Panc1 (cell line): ENCODE measurements at regions not wholly inside any gene's neighbourhood (a gene's known extent, or its start where the extent isn't known, plus 50 kb on each side); places are given as distances from the start of the nearest gene placed in this dataset.

ENCODE experiments used
- ATAC-seq: fragments of 200-7000 bp; cut with Tn5 transposase; 2 replicates; pipeline ENCODE4 v1.9.1; 2020; ENCODE audit warnings: mild to moderate bottlenecking, moderate library complexity
- BruUV-seq: library from RNA; stranded (reverse); fragments of 400-500 nt; replicated peaks from 2 replicates; lab custom pipeline; 2021; lab: Mats Ljungman, UMichigan
- CTCF ChIA-PET: fragments of 300-600 bp; sonication (Branson Sonifier 250); formaldehyde crosslinking; loops from one replicate; lab custom pipeline; 2022; ENCODE audit warnings: antibody characterized with exemption; lab: Charles Lee
- POLR2A ChIA-PET: fragments of 300-600 bp; sonication (Branson Sonifier 250); formaldehyde crosslinking; loops from one replicate; lab custom pipeline; 2022; ENCODE audit warnings: antibody characterized with exemption; lab: Charles Lee
- DNase-seq: peaks from one replicate; pipeline ENCODE4 v3.0.0-alpha.2; 2010; ENCODE audit warnings: low read depth, low spot score
- H3K27ac ChIP-seq: 2 replicates; pipeline ENCODE4 v1.5.1; 2011; ENCODE audit warnings: mild to moderate bottlenecking, low read length, inconsistent platforms
- H3K27me3 ChIP-seq: fragments of 200-500 bp; sonication (Bioruptor generic); 2 replicates; pipeline ENCODE4 v1.6.0; 2014; ENCODE audit warnings: low read length, inconsistent platforms; ENCODE audit not compliant: control insufficient read depth, insufficient read depth
- H3K36me3 ChIP-seq: fragments of 200-500 bp; sonication (Bioruptor generic); 2 replicates; pipeline ENCODE4 v1.5.1; 2014; ENCODE audit warnings: inconsistent platforms, mild to moderate bottlenecking, low read length, moderate library complexity; ENCODE audit not compliant: control insufficient read depth, insufficient read depth
- H3K4me1 ChIP-seq: 2 replicates; pipeline ENCODE4 v1.5.1; 2011; ENCODE audit warnings: inconsistent platforms, mild to moderate bottlenecking, low read length, moderate library complexity; ENCODE audit not compliant: control insufficient read depth, insufficient read depth
- H3K4me3 ChIP-seq, 2 experiments: 2 replicates each; pipeline ENCODE4 v1.5.1; 2011 to 2012; ENCODE audit warnings: low read depth in 2 of 2, low read length in 2 of 2, mild to moderate bottlenecking in 2 of 2, inconsistent platforms in 1 of 2, moderate library complexity in 1 of 2
- H3K9me3 ChIP-seq: fragments of 200-500 bp; sonication (Bioruptor generic); 2 replicates; pipeline ENCODE4 v1.5.1; 2014; ENCODE audit warnings: low read depth, mild to moderate bottlenecking, inconsistent platforms, low read length, moderate library complexity; ENCODE audit not compliant: control insufficient read depth, insufficient read depth
- POLR2AphosphoS5 ChIP-seq: IDR thresholded peaks from 2 replicates; pipeline ENCODE4 v1.6.1; 2012; ENCODE audit warnings: mild to moderate bottlenecking, low read depth, low read length, moderate library complexity
- REST ChIP-seq, 2 experiments: IDR thresholded peaks; 2 replicates each; pipeline ENCODE4 v1.6.1; 2011 to 2012; ENCODE audit warnings: low read depth in 2 of 2, control low read depth in 1 of 2, low read length in 1 of 2, mild to moderate bottlenecking in 1 of 2, moderate library complexity in 1 of 2; ENCODE audit not compliant: insufficient read depth in 1 of 2
- SIN3A ChIP-seq: IDR thresholded peaks from 2 replicates; pipeline ENCODE4 v1.6.1; 2012; ENCODE audit warnings: low read depth, mild to moderate bottlenecking, low read length, moderate library complexity, borderline replicate concordance; ENCODE audit not compliant: insufficient read depth
- TCF7L2 ChIP-seq: IDR thresholded peaks from 2 replicates; pipeline ENCODE4 v1.6.1; 2011; ENCODE audit warnings: mild to moderate bottlenecking, low read depth, low read length, inconsistent platforms
- in situ Hi-C: cut with HindIII; loops from 2 replicates; pipeline ENCODE4 v1.10.0; 2016; ENCODE audit warnings: low sequenced_read_pairs, low pct_unique_long_range_greater_than_20kb
- intact Hi-C: fragments of 100-400 bp; cut with micrococcal nuclease; formaldehyde crosslinking; loops from one replicate; pipeline ENCODE4 v1.10.0; 2022; ENCODE audit not compliant: unreplicated experiment
- TF ChIP-seq, protein P1 (sequence below): fragments of 450-650 bp; IDR thresholded peaks from 2 replicates; pipeline ENCODE4 v1.5.1; 2017; ENCODE audit warnings: mild to moderate bottlenecking

DNA sequence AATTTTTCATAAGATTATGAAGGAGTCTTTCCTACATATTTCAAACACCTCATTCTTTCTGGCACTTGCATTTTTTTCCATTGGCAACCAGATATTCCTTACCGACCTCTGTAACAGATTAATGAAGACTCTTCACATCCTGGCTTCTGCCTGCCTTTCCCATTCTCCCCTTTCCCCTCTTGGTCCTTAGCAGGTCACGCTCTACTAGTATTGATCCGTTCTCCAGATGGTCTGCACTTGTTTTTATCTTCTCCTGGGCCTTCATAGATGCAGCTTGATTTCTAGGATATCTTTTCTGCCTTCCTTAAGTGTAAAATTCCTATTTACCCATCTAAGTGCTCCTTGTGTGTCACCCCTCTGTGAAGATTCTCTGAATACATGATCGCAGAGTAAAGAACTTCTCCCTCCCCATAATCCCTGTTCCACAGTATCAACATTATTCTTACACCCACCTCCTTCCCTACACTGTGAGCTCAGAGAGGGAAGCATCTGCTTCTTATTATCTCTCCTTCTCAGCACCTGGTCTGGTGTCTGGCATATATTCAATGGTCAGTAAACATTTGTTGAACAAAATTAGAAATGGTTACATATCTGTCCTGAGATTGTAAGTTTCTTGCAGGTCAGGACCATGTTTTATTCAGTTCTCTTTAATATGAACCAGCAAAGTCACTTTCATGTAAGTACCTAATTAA lies 654.2 kb downstream of the REEP3 start:
- Histone ChIP-seq H3K27ac (no peak overlapping the region), H3K4me3 (no peak overlapping the region), H3K27me3 (no peaks in the 10 kb centered on the region), H3K36me3 (no peaks in the 10 kb centered on the region), H3K9me3 (no peaks in the 10 kb centered on the region), H3K4me1 (no peaks in the 10 kb centered on the region)
- POLR2A ChIA-PET, result no interaction called here
- TF ChIP-seq REST (IDR thresholded peaks at IDR 0.05; ENCODE audit: insufficient read depth in 1 of 2, low read depth in 2 of 2, low read length in 1 of 2) (no peak), POLR2AphosphoS5 (no peak), TCF7L2 (no peak), SIN3A (no peak)
- TF ChIP-seq, protein P1, sequence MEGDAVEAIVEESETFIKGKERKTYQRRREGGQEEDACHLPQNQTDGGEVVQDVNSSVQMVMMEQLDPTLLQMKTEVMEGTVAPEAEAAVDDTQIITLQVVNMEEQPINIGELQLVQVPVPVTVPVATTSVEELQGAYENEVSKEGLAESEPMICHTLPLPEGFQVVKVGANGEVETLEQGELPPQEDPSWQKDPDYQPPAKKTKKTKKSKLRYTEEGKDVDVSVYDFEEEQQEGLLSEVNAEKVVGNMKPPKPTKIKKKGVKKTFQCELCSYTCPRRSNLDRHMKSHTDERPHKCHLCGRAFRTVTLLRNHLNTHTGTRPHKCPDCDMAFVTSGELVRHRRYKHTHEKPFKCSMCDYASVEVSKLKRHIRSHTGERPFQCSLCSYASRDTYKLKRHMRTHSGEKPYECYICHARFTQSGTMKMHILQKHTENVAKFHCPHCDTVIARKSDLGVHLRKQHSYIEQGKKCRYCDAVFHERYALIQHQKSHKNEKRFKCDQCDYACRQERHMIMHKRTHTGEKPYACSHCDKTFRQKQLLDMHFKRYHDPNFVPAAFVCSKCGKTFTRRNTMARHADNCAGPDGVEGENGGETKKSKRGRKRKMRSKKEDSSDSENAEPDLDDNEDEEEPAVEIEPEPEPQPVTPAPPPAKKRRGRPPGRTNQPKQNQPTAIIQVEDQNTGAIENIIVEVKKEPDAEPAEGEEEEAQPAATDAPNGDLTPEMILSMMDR, result no peak
- intact Hi-C loops (no loop called here), in situ Hi-C loops (no loop called here)
- CTCF ChIA-PET, result no interaction called here
- ATAC-seq, result no peak
- BruUV-seq, result no TSS peak
- no peak for DNase-seq

GRCh38 chr10:64182671-64183070 lies 661.5 kb downstream of the REEP3 start:
- H3K27ac ChIP-seq, result no peak overlapping the region
- BruUV-seq, result no TSS peak
- ChIA-PET POLR2A (no interaction called here), CTCF (no interaction called here)
- in situ Hi-C loops, result no loop called here
- intact Hi-C loops, result no loop called here
- ATAC-seq, result no peak
- no peak for TF ChIP-seq TCF7L2
- no peak for TF ChIP-seq REST (IDR thresholded peaks at IDR 0.05; ENCODE audit: insufficient read depth in 1 of 2, low read depth in 2 of 2, low read length in 1 of 2)
- no peak for TF ChIP-seq POLR2AphosphoS5
- TF ChIP-seq, protein P1, result no peak
- no peak for TF ChIP-seq SIN3A
- H3K4me3 ChIP-seq, result no peak overlapping the region
- no peaks in the 10 kb centered on the region for H3K27me3 ChIP-seq
- no peak for DNase-seq
- H3K4me1 ChIP-seq, result no peaks in the 10 kb centered on the region
- no peaks in the 10 kb centered on the region for H3K36me3 ChIP-seq
- H3K9me3 ChIP-seq, result no peaks in the 10 kb centered on the region
